GM18498 (cell line): ENCODE measurements at regions not wholly inside any gene's neighbourhood (a gene's known extent, or its start where the extent isn't known, plus 50 kb on each side); places are given as distances from the start of the nearest gene placed in this dataset.

Experiments used
- ATAC-seq: cut with Tn5 transposase; IDR thresholded peaks from one replicate; pipeline ENCODE4 v1.9.1; 2021; ENCODE audit warnings: mild to moderate bottlenecking, moderate library complexity; ENCODE audit not compliant: unreplicated experiment

DNA sequence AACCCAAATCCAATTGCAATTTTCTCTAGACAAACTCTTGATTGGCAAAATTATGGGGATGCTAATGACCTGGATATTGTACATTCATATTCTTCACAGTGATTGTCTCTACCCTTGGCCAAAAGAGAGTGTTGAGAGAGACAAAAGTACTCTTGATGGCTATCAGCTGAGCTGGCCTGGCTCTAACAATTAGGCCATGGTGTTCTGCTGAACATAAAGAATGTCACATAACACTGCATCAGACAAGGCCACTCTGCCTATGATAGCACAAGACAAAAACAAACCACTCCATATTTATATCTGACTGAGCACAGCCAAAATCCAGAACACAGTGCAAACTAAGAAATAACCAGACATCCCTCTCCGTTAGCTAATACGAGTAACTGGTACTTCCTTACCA, 101.7 kb downstream of the ADAMTS1 start:
- no peak for ATAC-seq

DNA sequence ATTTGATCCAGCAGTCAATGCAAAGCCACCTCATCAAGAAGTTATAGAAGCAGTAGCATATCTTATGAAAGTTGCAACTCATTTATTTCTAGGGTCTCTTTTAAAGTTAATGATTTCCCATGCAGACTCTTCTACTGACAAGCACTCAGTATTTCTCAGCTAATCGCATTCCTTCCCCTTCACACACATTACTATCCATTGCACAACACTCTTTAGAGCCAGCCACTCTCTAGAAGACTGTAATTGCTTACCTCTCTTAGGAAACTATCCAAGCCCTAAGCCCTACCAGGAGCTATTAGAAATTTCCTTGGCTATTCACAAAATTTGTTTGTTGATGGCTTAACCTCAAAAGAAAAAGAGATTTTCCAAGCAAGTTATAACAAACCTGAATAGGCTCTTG, 106.0 kb downstream of the ADAMTS1 start:
- ATAC-seq = no peak

DNA sequence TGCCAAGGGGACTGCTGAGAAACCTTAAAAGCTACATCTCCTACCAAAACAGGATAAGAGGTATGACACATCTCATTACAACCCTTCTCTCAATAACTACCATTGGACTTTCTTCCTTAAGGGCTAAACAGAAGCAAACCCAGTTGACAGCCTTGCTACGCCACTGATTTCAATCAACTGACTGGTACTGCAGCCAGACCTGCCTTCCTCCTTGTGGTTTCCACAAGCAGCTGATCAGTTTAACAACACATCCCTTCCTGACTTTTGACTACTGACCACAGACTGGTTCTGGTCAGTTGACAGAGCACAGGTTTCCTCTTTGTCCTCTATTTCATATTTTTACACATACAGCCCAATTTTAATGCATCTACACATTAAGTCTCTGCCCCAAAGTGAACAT, 108.8 kb downstream of the ADAMTS1 start:
- ATAC-seq = no peak

DNA sequence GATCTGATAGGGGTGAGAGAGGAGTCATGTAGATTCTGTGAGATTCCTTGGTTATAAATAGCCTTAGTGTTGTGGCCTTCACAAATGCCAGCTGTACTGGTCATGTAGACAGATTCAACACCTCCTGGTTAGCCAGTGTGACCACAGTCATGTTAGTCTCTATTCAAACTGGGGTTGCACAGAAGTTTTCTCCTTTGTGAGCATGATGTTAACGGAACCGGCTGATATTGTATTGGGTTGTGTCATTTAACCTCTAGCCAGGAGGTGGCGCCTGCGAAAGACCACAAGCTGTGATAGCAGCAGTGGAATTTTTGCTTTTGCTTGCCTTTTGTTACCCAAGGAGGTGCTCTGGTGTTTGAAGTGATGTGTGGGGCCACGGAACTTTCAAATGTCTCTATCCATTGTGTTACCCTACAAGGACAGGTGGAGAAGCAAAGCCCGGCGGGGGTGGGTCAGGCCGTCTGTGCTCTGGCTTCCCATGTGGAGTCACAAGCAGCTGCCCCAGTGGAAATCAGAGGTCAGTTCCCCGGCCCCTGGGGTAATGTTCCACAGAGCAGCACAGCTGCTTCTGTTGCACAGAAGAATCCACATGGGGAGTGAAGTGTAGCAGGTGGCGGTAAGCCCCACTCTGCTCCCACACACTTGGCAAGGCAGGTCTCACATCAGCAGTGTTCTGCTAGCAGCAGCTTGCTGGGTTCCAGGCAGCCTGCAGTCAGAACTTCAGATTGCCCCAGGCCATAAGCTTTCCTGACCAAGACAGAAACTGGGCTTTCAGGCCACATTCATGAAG, 112.6 kb downstream of the ADAMTS1 start:
- ATAC-seq = no peak

DNA sequence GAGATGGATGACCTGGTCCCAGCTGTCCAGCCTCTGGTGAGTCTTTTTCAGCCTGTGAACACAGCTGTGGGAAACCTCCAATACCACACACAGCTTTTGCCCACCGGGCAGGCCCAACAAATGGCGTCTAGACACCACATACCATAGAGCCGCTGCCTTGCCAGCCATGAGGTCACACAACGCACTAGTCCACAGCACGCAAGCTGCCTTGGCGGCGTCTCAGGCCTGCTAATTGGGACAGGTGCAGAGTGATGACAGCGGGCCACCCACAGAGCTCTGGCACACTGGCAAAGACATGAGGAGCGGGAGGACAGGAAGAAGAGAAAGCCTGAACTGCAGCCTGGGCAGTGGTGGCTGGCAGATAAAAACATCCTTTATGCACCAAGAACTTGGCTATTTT, 125.5 kb downstream of the ADAMTS1 start:
- ATAC-seq = no peak

DNA sequence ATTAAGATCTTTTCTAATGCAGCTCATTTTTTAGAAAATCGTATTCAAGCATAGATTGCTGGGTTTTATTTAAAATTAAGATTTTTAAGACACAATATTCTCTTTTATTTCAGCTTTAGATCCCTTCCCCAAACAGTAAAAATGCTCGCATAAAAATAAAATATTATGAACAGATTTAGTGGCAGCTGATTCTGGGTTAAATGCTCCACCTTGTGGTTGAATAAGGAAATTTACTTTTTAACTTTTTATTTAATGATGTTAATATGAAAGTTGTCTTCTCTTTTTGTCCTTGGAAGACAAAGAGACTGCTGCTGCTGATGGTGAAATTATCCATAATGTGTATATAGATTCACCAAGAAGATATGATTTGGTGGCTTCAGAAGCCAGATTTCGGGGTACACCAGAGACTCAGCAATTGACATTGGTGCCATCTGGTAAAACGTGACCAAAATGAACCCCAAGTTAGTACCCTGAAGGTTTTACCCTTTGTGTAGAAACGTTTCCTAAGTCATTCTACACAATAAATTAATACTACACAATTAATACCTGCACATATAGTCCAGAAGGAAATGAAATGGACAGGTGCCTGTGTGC, 128.0 kb downstream of the ADAMTS1 start:
- no peak for ATAC-seq

DNA sequence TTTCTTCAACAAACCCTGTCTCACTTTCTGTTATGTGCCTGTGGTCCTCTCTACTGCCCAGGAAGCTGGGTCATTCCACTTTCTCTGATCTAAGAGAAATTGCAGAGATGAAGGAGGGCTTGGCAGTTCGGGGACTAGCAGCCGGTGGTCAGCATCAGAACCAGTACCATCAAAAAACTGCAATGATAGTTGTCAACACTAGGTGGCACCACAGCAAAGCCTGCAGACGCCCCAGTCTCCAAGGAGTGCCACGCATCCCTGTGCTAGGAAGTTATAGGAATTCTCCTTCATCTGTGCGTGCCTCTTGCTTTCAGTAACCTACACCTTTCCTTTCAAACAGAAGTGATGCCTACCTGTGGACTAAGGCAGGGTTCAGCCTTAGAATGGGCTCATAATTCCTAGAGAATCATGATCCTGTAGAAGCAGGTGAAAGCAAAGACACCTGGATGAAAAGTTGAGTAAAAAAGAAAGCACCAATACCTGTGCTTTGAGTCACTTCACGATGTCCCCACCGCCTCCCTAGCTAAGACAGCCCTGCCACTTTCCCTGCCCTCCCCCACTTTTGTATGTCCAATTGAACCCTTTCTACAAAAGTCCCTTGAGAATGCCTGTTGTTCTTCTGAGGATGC, 129.2 kb downstream of the ADAMTS1 start:
- ATAC-seq = peak; percentile 55

DNA sequence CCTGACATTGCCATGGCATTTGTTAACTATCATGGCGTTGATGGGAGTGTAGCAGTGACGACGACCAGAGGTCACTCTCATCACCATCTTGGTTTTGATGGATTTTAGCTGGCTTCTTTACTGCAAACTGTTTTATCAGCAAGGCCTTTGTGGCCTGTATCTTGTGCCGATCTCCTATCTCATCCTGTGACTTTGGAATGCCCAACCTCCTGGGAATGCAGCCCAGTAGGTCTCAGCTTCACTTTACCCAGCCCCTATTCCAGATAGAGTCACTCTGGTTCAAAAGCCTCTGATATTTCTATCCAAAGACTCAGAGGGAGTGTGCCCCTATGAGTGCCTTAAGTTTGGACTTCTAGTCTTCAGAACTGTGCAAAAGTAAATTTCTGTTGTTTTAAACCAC, 130.1 kb downstream of the ADAMTS1 start:
- ATAC-seq = no peak

DNA sequence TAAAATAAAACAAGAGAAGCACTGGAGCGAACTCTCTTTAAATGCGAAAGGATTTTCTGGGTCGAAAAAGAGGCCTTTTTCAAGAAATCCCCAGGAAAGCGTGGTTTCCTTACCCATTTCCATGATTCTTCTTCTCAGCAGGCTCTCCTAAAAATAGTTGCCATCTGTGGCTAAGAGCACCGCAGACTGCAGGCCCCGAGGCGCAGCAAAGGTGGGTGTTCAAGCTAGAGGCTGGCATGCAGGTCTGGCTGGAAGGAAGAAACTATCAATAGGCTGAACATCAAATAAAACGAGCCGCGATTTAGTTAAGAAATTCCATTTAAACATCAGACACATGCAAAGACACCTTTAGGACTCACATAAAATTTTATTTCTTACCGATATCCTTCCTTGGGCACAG, 135.1 kb downstream of the ADAMTS1 start:
- no peak for ATAC-seq

DNA sequence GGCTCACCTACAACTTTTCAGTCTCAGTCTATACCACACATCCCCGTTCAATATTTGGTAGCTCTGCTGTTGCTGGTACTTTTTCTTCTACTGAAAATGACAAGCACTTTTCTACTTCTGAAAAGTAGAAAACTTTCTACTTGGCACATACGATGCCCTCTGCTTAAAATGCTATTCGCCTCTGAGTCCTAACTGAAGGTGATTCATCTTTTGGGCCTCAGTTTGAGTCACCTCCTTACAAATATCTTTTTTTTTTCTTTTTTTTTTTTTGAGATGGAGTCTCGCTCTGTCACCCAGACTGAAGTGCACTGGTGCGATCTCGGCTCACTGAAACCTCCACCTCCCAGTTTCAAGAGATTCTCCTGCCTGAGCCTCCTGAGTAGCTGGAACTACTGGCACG, 136.0 kb upstream of the CYYR1 start:
- ATAC-seq = no peak

DNA sequence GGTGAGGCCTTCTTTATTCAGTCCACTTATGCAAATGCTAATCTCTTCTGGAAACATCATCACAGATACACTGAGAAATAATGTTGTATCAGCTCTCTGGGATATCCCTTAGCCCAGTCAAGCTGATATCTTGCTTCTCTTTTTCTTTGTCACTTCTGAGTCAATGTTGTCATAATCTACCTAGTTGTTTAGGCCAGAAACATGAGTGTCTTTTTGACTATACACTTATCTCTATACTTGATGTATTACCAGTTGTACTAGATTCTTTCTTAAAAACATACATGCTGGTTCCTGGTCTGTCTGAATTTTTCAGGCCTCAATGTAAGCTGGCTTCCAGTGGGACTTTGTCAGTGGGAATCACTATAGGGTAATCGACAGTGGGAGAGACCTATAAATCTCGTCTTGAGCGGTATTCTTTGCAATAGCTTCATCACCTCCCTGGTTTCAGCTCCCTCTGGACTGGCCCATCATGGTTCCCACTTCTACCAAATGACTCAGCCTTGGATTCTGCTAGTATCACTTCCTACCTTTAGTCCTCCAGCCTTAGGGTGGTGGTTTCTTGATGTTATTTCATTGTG, 135.2 kb upstream of the CYYR1 start:
- no peak for ATAC-seq

DNA sequence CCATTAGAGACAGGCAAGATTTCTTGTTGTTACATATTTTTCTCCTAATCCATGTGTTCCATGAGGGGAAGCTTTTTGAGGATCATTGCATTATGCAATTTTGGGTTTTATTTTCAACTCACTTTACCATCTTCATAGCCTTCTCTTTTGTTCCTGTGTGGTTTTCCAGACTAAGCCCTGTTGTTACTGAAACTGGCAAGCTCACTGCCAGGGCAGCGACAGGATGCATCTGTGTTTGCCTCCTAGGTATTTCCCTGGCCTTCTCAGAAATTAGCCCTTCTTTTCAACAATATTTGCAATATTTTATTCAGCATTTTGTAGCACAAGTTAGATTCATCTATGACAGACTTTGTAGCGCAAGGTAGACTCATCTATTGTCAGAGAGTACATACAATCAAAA, 134.2 kb upstream of the CYYR1 start:
- ATAC-seq = no peak

DNA sequence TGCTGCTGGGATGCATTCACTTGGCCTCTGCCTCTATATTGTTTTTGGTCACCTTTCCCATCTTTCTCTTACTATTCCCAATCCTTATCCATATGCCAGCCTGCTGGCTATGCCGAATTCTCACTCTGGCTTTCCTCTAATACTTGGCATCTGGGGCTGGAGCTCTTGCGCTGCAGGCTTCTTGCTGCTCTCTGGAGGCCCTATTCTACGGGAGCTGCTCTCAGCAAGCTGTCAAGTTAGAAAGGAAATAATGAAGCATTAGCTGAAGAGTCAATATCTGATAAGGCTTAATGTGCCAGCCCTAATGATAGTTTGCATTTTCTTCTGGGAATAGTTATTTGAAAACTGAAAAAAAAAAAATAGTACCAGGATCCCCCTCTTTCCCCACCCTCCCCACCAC, 125.3 kb upstream of the CYYR1 start:
- ATAC-seq = no peak

DNA sequence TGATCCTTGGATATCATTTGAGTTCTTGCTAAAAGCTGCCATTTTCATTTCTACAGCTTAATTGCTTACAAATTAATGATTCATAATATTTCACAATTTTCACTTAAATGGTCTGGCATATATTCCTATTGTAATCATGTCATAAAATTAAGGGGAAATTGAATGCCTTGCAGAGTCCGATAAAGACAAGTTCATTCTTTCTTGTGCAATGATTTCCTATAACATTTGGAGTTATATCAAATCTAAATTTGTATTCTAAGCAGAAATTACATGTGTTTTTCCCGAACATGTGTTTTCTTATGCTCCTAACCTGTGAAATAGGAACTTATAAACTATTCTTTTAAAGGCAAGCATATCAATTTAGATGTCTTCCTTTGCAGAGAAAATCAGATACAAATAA, 118.3 kb upstream of the CYYR1 start:
- ATAC-seq = no peak

DNA sequence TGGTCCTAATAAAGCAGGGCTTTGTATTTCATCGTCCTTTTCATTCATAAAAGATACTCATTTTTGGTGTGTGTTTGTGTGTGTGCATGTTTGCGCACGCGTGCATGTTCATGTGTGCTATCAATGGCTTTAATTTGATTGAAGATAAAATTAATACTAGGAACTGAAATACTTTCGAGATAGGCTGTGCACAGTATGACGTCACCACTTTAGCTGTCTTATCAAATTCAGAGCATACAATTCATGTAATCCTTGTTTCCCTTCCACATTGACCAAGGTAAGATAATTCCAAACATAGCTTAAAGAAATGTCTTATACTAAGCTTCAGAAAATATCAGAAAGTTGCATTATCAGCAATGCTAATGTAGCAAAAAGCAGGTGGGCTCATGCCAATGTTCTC, 113.6 kb upstream of the CYYR1 start:
- ATAC-seq = no peak

DNA sequence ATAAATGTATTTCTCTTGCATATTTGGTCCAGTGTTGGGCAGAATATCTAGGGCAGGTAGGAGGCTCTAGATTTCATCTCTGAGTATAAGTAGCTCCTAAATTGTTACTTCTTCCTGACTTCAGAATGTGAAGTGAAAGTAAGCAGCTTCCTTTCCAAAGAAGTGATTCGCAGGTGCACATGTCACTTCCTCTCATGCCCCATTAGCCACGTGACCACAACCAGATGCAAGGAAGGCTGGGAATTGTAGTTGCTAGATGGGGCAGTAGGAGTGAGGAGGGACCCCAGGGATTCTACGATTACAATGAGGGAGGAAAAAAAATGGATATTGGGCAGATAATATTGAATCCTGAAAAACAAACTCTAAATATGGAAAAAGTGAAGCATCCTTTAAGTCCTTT, 113.2 kb upstream of the CYYR1 start:
- no peak for ATAC-seq

DNA sequence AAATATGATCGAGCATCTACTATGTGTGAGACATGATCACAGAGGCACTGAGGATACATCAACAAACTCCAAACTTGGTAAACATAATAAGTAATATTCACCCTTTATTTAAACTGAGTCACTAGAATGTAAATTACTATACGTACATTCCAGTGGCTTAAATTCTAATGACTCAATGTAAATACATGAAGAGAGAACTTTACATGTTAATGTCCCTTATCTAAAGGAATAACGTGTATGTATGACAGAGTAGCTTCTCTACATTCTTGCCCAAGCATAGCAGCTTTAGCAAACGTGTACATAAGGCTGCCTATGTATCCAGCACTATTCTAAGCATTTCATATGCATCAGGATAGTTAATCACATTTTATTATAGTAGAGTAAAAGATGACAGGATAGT, 111.8 kb upstream of the CYYR1 start:
- no peak for ATAC-seq

DNA sequence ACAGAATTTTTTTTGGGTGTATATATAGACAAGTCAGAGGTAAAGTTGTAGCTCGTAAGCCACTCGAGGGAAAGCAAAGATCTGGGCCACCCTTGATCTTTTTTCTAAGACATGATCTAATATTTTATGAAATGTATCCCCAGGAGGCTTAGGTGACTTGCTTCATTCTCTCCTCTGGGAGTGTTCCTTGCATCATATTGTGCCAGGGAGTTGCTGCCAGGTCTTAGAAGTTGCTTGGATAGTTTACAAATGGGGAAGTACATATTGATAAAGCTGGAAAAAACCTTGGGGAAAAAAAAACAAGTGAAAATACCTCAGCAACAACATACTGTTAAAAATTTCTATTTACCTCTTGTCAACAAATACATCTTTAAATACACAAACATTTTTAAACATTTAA, 110.9 kb upstream of the CYYR1 start:
- ATAC-seq = no peak

DNA sequence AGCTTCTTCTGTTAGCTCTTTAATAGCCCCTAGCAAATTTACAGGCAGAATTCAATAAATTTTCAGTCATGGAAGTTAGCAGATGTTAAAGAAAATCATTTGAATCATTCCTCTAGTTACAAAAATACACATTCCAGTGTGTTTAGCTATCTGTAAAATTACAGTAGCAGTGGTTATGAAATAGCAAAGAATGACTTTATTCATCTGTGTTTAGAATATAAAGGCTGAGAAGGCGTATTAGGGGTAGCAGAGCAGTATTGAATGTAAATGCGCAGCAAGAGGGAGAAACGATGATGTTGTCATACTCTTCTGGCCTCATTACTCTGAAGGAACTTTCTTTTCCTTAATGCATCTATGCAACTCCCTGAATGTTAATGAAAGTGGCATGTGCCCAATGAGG, 106.2 kb upstream of the CYYR1 start:
- no peak for ATAC-seq

DNA sequence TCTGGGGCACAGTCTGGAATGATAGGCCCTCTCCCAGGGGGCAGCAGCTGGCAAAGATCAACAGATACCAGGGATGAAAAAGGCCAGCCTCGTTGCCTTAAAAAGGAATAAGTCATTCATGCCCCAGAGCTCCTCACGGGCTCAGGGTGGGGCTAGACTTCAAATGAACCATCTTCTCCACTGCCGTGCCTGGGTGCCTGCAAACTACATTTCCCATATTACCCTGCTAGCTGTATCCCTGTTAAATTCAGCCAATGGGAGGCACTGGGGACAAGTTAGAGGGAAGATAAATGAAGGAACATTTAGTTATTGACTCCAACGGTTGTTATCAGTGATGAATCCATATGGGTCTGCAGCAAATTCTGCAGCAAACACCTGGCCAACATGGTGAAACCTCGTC, 101.2 kb upstream of the CYYR1 start:
- no peak for ATAC-seq

DNA sequence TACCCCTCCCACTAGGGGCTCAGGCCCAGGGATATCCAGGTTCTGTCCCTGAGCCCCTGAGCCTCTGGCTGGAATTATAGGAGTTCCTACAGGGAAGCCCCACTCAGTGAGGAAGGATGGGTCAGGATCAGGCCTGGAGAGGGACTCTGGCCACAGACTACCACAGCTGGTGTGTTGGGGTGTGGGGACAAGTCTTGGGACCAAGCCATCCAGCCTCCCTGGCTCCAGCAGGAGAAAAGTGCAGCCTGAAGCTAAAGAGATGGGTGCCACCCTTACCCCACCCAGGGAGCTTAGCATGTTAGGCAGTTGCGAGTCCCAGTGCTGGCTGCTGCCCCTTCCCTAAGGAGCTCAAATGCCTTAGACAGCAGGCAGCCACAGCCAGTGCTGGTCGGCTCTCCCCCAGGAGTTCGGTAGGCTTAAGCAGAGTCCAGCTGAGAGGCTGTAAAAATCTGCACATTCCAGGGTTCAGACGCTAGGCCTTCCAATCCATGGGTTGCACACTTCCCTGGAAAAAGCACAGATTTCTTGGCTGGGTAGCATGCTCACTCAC, 96.2 kb upstream of the CYYR1 start:
- ATAC-seq = no peak

DNA sequence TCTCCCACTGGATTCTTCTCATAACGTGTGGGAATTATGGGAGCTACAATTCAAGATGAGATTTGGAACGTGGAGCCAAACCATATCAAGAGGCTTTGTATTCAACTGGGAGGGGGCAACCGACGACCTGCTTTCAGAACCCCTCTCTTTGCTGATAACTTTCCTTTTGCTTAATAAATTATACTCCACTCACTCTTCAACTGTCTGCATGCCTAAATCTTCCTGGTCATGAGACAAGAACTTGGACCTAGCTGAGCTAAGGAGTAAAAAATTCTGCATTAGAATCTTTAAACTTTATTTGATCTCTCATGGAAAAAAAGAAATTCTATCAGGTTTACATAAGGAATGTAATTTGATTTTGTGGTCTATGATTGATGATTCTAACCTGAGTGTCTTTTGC, 86.7 kb upstream of the CYYR1 start:
- ATAC-seq = no peak
